Cardiac fibroblast (primary cell): ENCODE measurements at regions not wholly inside any gene's neighbourhood (a gene's known extent, or its start where the extent isn't known, plus 50 kb on each side); places are given as distances from the start of the nearest gene placed in this dataset.

Source experiments
- DNase-seq, 2 donors: peaks; one replicate each; pipeline versions ENCODE4 v3.0.0 to v3.0.0-alpha.2; 2010; ENCODE audit warnings: low read depth in 2 of 2
- H3K4me3 ChIP-seq, 2 donors: replicated peaks in 1 of 2; 1 replicate in 1 of 2; 2 replicates in 1 of 2; pipeline ENCODE4 v1.5.1; 2011; ENCODE audit warnings: low read depth in 2 of 2, low read length in 2 of 2, mild to moderate bottlenecking in 2 of 2, moderate library complexity in 1 of 2
- TF ChIP-seq, protein P1 (sequence below): IDR thresholded peaks from one replicate; pipeline ENCODE4 v1.5.1; 2011; ENCODE audit warnings: low read depth, mild to moderate bottlenecking, low read length, inconsistent platforms

DNA sequence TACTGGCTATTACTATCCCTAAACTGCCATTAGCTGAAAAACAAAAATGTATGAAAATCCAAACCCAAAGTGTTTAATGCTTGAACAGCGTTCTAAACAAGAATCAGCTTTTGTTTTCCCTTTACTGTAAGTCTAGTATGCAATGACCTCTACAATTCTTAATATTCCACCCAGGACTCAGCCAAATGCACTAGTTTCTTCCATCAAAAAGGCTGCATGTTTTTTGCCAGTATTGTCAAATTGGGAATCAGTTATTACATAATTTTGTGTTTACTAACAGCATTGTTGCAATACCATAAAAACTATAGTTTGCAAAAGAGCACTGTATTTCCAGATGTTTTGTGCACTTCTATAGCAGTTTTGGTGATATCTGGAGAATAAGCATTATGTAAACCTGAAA, 634.5 kb downstream of the LTN1 start:
- no peak overlapping the region for H3K4me3 ChIP-seq
- DNase-seq: no peak
- TF ChIP-seq, protein P1, sequence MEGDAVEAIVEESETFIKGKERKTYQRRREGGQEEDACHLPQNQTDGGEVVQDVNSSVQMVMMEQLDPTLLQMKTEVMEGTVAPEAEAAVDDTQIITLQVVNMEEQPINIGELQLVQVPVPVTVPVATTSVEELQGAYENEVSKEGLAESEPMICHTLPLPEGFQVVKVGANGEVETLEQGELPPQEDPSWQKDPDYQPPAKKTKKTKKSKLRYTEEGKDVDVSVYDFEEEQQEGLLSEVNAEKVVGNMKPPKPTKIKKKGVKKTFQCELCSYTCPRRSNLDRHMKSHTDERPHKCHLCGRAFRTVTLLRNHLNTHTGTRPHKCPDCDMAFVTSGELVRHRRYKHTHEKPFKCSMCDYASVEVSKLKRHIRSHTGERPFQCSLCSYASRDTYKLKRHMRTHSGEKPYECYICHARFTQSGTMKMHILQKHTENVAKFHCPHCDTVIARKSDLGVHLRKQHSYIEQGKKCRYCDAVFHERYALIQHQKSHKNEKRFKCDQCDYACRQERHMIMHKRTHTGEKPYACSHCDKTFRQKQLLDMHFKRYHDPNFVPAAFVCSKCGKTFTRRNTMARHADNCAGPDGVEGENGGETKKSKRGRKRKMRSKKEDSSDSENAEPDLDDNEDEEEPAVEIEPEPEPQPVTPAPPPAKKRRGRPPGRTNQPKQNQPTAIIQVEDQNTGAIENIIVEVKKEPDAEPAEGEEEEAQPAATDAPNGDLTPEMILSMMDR: no peak

DNA sequence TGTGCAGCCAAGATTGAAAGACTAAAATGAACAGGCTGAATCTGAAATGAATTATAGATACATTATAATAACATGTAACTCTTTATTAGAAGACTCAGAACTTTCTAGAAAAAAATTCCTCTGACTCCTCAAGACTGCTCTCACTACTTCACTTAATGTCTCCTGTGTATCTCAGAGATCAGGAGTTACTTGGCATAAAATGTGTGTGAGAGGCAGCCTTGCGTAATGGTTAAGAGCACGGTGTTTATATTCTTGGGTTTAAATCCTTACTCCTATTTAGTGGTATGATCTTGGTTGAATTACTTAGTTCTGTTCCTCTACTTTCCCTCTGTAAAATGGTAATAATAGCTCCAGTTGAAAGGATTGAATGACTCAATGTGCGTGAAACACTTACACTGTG, 634.9 kb downstream of the LTN1 start:
- DNase-seq: peak in 1 of 2 donors; percentile 35
- no peak overlapping the region for H3K4me3 ChIP-seq
- TF ChIP-seq, protein P1: no peak

DNA sequence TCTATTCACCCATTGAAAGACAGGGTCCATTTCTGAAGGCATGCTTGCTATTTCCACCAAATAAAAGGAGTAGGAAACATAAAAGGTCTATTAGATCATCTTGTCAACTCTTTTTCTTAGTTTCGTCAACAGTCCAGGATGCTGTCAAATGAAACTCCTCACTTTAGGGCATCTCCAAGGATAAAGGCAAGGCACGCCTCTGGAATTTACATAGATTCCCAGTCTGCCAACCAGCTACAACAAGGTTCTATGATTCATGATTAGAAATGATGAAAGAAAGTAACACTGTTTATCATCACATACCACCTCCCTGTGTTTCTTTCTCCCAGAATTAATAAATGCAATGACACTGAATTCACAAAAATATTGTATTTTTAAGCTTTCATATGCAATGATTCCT, 636.3 kb downstream of the LTN1 start:
- DNase-seq: no peak
- TF ChIP-seq, protein P1: no peak
- H3K4me3 ChIP-seq: no peak overlapping the region

DNA sequence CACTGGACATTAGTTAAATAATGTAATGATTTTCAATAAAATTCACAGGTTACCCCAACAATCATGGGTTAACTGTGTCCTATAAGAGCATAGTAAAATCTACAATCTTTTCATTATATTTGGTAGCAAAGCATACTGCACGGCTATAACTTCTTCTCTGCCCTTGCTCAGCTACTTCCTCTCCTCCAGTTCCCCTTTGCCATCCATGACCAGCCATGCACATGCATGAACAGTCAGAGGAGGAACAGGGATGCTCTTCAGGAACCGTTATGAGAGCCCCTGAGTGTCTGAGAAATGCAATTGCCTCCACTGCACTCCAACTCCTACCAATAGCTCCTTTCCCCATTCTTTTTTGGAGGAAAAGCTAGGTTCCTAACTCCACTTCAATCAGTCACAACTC, 646.7 kb downstream of the LTN1 start:
- TF ChIP-seq, protein P1: no peak
- no peak overlapping the region for H3K4me3 ChIP-seq
- DNase-seq: no peak

DNA sequence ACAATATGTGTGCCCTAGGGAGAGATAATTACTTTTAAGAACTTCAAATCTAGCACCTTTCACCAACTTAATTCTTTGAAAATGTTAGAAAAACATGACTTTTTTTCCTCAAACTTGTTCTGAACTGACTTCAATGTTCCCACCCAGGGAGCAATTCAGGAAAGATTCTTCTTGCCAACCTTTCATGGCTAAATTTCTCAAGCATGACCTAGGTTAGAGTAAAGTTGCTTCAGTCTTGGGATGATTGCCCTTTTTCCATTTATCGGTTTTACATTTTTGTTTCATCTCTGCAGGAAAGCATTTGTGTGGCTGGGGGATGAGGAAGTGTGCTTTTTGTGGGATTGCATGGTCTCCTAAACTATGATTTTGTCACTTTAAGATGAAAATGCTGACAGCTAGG, 647.7 kb downstream of the LTN1 start:
- TF ChIP-seq, protein P1: no peak
- H3K4me3 ChIP-seq: no peak overlapping the region

DNA sequence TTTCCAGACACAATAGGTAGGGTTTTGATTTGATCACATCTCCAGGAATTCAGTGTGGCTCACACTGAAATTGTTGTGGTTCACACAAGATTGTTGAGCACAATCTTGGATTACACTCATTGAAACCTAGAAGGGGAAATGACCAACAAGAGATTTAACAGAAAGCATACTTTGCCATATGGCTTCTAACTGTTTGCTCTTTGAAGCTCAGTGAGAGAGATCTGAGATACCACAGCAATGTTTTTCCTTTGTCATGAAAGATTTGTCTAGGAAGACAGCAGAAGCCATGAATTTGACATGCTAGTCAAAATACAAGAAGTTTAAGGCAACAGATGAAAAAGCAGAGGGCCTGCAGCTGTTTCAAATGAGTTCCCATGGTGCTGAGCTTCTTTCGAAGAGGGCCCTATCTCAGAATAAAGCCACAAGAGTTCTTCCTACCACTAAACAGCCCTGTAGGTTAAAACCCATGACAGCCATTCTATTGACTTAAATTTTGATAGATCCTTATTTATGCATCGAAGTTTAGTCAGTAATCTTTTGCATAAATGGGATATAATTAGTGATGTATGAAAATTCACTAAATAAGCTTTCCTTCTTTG, 650.4 kb downstream of the LTN1 start:
- H3K4me3 ChIP-seq: no peak overlapping the region
- DNase-seq: peak in 1 of 2 donors; percentile 25
- TF ChIP-seq, protein P1: no peak

More for the DNA sequence above, 647.7 kb downstream of the LTN1 start:
- no peak for DNase-seq

DNA sequence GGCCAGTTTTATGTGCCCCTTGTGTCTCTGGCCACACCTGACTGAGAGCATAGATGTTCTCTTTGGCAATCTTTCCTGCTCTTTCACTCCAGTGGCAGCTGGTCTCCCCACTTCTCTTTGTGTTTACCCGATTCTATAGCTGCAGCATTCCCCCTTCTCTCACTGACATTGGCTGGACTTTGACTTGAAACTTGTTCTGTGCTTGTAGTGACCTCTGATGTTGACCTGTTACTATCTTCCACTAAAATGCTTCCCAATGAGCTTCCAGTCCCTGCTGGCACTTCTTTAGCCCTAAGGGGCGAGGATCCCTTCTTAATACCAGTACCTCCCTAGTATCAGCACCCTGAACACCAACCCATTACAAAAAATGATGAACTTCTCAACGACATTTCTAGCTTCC, 653.3 kb downstream of the LTN1 start:
- TF ChIP-seq, protein P1: no peak
- no peak overlapping the region for H3K4me3 ChIP-seq
- no peak for DNase-seq
